ENCODE measurements at regions not wholly inside any gene's neighbourhood (a gene's known extent, or its start where the extent isn't known, plus 50 kb on each side); places are given as distances from the start of the nearest gene placed in this dataset.

DNA sequence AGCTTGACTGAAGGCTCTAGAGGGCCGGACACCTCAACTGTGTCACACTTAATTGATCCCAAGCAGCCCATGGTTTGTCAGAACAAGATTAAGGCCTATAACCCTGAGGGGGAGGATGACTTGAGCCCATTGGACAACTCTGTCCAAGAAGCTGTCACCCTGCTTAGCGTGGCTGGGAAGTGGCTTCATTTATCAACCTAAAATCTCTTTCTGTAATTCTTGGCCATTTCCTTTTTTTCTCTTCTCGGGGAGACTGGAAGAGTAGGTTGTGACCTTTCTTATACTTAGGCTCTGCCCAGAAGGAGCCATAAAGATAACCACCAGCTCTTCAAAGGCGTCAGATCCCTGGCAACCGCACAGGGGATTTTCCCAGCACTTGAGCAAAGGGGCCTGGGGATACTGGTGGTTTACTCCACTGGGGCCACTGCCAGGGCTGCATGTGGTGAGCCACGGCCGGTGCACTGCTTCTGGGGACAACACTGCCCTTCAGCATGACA is 265.5 kb downstream of the CYRIA start:
- 18% methylated on average over 7 of the region's 7 CpGs for WGBS
- Histone ChIP-seq H3K9me3 (no peaks in the 10 kb centered on the region), H3K4me1 (replicated peaks) (no peaks in the 10 kb centered on the region), H3K36me3 (no peaks in the 10 kb centered on the region), H3K27ac (no peak overlapping the region), H3K4me3 (no peak overlapping the region), H3K27me3 (replicated peaks; ENCODE audit: insufficient read depth) (no peaks in the 10 kb centered on the region)
- intact Hi-C loops (cut with DNase I): no loop called here
- no peak for TF ChIP-seq POLR2AphosphoS5 (IDR thresholded peaks at IDR 0.05)
- no peak for TF ChIP-seq POLR2A (IDR thresholded peaks at IDR 0.05)
- TF ChIP-seq, protein P1, sequence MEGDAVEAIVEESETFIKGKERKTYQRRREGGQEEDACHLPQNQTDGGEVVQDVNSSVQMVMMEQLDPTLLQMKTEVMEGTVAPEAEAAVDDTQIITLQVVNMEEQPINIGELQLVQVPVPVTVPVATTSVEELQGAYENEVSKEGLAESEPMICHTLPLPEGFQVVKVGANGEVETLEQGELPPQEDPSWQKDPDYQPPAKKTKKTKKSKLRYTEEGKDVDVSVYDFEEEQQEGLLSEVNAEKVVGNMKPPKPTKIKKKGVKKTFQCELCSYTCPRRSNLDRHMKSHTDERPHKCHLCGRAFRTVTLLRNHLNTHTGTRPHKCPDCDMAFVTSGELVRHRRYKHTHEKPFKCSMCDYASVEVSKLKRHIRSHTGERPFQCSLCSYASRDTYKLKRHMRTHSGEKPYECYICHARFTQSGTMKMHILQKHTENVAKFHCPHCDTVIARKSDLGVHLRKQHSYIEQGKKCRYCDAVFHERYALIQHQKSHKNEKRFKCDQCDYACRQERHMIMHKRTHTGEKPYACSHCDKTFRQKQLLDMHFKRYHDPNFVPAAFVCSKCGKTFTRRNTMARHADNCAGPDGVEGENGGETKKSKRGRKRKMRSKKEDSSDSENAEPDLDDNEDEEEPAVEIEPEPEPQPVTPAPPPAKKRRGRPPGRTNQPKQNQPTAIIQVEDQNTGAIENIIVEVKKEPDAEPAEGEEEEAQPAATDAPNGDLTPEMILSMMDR (IDR thresholded peaks at IDR 0.05): no peak
- no peak for DNase-seq (ENCODE audit: low spot score)

- Histone ChIP-seq H3K9me3 (no peaks in the 10 kb centered on the region), H3K4me1 (replicated peaks) (no peaks in the 10 kb centered on the region), H3K4me3 (no peak overlapping the region), H3K27ac (no peak overlapping the region), H3K27me3 (replicated peaks; ENCODE audit: insufficient read depth) (no peaks in the 10 kb centered on the region), H3K36me3 (no peaks in the 10 kb centered on the region)
- TF ChIP-seq POLR2A (IDR thresholded peaks at IDR 0.05) (no peak), POLR2AphosphoS5 (IDR thresholded peaks at IDR 0.05) (no peak)
- TF ChIP-seq, protein P1 (IDR thresholded peaks at IDR 0.05): no peak
- intact Hi-C loops (cut with DNase I): no loop called here
- WGBS: 93% methylated on average over 2 of the region's 2 CpGs
- DNase-seq (ENCODE audit: low spot score): no peak
These were observed 267.1 kb downstream of the CYRIA start for GRCh38 chr2:16398486-16399043.

DNA sequence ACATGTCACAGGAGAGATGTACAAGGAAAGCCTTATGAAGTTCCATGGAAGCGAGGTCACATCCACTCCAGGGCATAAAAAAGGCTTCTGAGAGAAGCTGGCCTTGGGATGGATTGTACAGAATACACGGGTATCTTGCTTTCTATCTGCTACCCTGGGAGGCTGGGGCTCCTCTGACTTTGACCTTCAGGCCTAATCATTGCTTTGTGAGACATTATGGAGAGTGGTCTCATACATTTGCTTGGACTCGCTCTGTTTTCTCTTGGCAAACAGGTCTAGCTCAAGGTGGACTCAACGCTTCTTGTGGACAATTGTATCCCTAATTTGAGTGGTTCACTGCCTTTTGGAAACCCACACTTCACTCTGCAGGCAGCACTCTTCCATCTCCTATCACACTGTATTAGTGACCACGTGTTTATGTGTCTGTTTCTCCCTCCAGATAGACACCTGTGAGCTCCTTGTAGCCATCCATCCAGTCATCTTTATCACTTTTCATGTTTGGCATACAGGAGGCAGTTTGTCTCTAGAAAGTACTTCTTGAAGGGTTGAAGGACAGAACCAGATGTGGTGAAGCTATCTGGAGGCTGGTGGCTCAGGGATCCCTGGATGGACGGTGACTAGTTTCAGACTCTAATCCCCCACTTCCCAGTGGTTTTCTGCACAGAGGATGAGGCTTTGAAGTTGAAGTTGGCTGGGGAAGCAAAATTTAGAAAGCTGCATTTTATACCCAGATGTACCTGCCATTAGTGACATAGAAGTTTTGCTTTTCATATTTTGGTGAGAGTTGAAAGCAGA is 267.8 kb downstream of the CYRIA start:
- intact Hi-C loops (cut with DNase I): no loop called here
- no peaks in the 10 kb centered on the region for H3K9me3 ChIP-seq
- no peaks in the 10 kb centered on the region for H3K4me1 ChIP-seq (replicated peaks)
- no peak overlapping the region for H3K27ac ChIP-seq
- DNase-seq (ENCODE audit: low spot score): no peak
- H3K27me3 ChIP-seq (replicated peaks; ENCODE audit: insufficient read depth): no peaks in the 10 kb centered on the region
- no peak overlapping the region for H3K4me3 ChIP-seq
- WGBS: 91% methylated on average over 6 of the region's 6 CpGs
- TF ChIP-seq, protein P1 (IDR thresholded peaks at IDR 0.05): no peak
- no peak for TF ChIP-seq POLR2AphosphoS5 (IDR thresholded peaks at IDR 0.05)
- TF ChIP-seq POLR2A (IDR thresholded peaks at IDR 0.05): no peak
- no peaks in the 10 kb centered on the region for H3K36me3 ChIP-seq

GRCh38 chr2:16396986-16397385 is 268.6 kb downstream of the CYRIA start:
- no peaks in the 10 kb centered on the region for H3K9me3 ChIP-seq
- no peaks in the 10 kb centered on the region for H3K36me3 ChIP-seq
- no peak for TF ChIP-seq POLR2A (IDR thresholded peaks at IDR 0.05)
- TF ChIP-seq, protein P1 (IDR thresholded peaks at IDR 0.05): no peak
- no peak for TF ChIP-seq POLR2AphosphoS5 (IDR thresholded peaks at IDR 0.05)
- no peaks in the 10 kb centered on the region for H3K4me1 ChIP-seq (replicated peaks)
- WGBS: 86% methylated on average over 3 of the region's 3 CpGs
- no peak overlapping the region for H3K27ac ChIP-seq
- no peaks in the 10 kb centered on the region for H3K27me3 ChIP-seq (replicated peaks; ENCODE audit: insufficient read depth)
- intact Hi-C loops (cut with DNase I): no loop called here
- H3K4me3 ChIP-seq: no peak overlapping the region
- DNase-seq (ENCODE audit: low spot score): no peak

- intact Hi-C loops (cut with DNase I): no loop called here
These were observed 269.5 kb downstream of the CYRIA start for GRCh38 chr2:16396171-16396570.

More at GRCh38 chr2:16396171-16396570, 269.5 kb downstream of the CYRIA start:
- no peaks in the 10 kb centered on the region for H3K9me3 ChIP-seq
- TF ChIP-seq POLR2A (IDR thresholded peaks at IDR 0.05): no peak
- no peak for TF ChIP-seq POLR2AphosphoS5 (IDR thresholded peaks at IDR 0.05)
- TF ChIP-seq, protein P1 (IDR thresholded peaks at IDR 0.05): no peak
- no peak overlapping the region for H3K4me3 ChIP-seq
- H3K27me3 ChIP-seq (replicated peaks; ENCODE audit: insufficient read depth): no peaks in the 10 kb centered on the region
- H3K27ac ChIP-seq: no peak overlapping the region
- 80% methylated on average over 10 of the region's 10 CpGs for WGBS
- H3K36me3 ChIP-seq: no peaks in the 10 kb centered on the region
- DNase-seq (ENCODE audit: low spot score): no peak
- no peaks in the 10 kb centered on the region for H3K4me1 ChIP-seq (replicated peaks)
